ENCODE measurements at regions not wholly inside any gene's neighbourhood (a gene's known extent, or its start where the extent isn't known, plus 50 kb on each side); places are given as distances from the start of the nearest gene placed in this dataset.

DNA sequence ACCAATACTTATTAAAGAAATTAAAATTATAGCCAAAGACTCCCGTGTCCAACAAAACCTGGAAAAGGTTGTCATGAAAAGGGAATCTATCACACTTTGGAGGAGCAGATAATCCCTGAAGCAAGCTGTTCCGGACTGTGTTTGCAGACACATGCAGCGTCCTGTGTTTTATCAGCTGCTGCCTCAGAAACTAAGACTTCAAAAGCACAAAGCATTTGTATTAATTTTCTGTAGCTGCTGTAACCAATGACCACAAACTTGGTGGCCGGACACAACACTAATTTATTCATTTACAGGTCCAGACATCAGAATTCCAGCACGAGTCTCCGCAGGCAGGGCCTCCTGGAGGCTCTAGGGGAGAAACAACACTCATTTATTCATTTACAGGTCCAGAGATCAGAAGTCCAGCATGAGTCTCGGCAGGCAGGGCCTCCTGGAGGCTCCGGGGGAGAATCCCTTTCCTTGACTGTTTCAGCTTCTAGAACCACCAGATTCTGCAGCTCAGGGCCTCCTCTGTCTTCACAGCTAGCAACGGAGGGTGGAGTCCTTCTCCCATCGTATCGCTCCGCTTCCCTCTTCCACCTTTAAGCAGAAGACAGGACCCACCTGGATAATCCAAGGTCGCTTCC, 465.3 kb downstream of the BRD1 start:
- Histone ChIP-seq H2AFZ (replicated peaks; ENCODE audit: low read length, poor library complexity) (no peak overlapping the region), H3K27ac (ENCODE audit: insufficient read depth, low read length) (no peak overlapping the region), H3K9me1 (ENCODE audit: insufficient read depth, low read length) (no peaks in the 10 kb centered on the region), H2BK20ac (ENCODE audit: low read depth, low read length) (no peak overlapping the region), H3K27me3 (ENCODE audit: control insufficient read depth, insufficient read depth, low read length) (no peaks in the 10 kb centered on the region), H3K4me1 (ENCODE audit: control insufficient read depth, insufficient read depth, low read length) (no peaks in the 10 kb centered on the region), H2BK15ac (ENCODE audit: low read depth, low read length) (no peak overlapping the region), H2AK9ac (replicated peaks; ENCODE audit: low read depth, low read length, poor library complexity) (no peak overlapping the region), H4K5ac (ENCODE audit: low read depth, low read length) (no peak overlapping the region), H2BK120ac (ENCODE audit: low read depth, low read length) (no peak overlapping the region), H2AK5ac (ENCODE audit: low read depth, low read length) (no peak overlapping the region), H3K23ac (ENCODE audit: low read depth, low read length) (no peak overlapping the region), H4K8ac (ENCODE audit: low read depth in 2 of 2, low read length in 2 of 2) (no peak overlapping the region), H3K4me3 (ENCODE audit: insufficient read depth, low read depth, low read length) (no peak overlapping the region), H3K56ac (ENCODE audit: extremely low read depth, insufficient read depth, low read length) (no peak overlapping the region), H4K20me1 (ENCODE audit: insufficient read depth, low read length) (no peaks in the 10 kb centered on the region), H3K4me2 (ENCODE audit: low read depth, low read length) (no peak overlapping the region), H4K91ac (ENCODE audit: insufficient read depth, low read depth, low read length) (no peak overlapping the region), H3K14ac (replicated peaks; ENCODE audit: low read depth, low read length) (no peak overlapping the region), H2BK5ac (ENCODE audit: low read depth, low read length, poor library complexity, severe bottlenecking) (no peak overlapping the region), H3K36me3 (ENCODE audit: control insufficient read depth, insufficient read depth, low read length) (no peaks in the 10 kb centered on the region), H3K9ac (ENCODE audit: low read depth, low read length) (no peak overlapping the region), H3K4ac (ENCODE audit: low read depth, low read length) (no peak overlapping the region), H3K9me3 (ENCODE audit: control insufficient read depth, insufficient read depth, low read length) (peaks cover 41% of the 10 kb centered on the region), H3K79me1 (ENCODE audit: low read depth in 1 of 2, low read length in 2 of 2) (no peaks in the 10 kb centered on the region), H3K18ac (ENCODE audit: low read depth, low read length) (no peak overlapping the region)
- ATAC-seq (ENCODE audit: low read depth) (no peak), DNase-seq (no peak)
- dilution Hi-C loops (cut with HindIII; ENCODE audit: low sequenced_read_pairs, unreplicated experiment) (no loop called here), in situ Hi-C loops (cut with MboI; ENCODE audit: low sequenced_read_pairs) (no loop called here), intact Hi-C loops (cut with micrococcal nuclease) (no loop called here)
- ChIA-PET POLR2A (ENCODE audit: unreplicated experiment) (no interaction called here), CTCF (no interaction called here)
- WGBS, 2 experiments (ENCODE audit: extremely low coverage in 2 of 2, insufficient read length in 1 of 2), result 13% methylated on average over 2 of the region's 13 CpGs; no CpG with 5 or more reads in 1 of the 2 experiments
- TF ChIP-seq, protein P1, sequence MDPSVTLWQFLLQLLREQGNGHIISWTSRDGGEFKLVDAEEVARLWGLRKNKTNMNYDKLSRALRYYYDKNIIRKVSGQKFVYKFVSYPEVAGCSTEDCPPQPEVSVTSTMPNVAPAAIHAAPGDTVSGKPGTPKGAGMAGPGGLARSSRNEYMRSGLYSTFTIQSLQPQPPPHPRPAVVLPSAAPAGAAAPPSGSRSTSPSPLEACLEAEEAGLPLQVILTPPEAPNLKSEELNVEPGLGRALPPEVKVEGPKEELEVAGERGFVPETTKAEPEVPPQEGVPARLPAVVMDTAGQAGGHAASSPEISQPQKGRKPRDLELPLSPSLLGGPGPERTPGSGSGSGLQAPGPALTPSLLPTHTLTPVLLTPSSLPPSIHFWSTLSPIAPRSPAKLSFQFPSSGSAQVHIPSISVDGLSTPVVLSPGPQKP (IDR thresholded peaks at IDR 0.05; ENCODE audit: borderline replicate concordance, low read depth, low read length), result no peak
- TF ChIP-seq FOS (IDR thresholded peaks at IDR 0.05; ENCODE audit: low read depth, low read length), result no peak
- no TSS peak for BruUV-seq (replicated peaks)

Data from IMR-90 (cell line).